ENCODE measurements at regions not wholly inside any gene's neighbourhood (a gene's known extent, or its start where the extent isn't known, plus 50 kb on each side); places are given as distances from the start of the nearest gene placed in this dataset.

DNA sequence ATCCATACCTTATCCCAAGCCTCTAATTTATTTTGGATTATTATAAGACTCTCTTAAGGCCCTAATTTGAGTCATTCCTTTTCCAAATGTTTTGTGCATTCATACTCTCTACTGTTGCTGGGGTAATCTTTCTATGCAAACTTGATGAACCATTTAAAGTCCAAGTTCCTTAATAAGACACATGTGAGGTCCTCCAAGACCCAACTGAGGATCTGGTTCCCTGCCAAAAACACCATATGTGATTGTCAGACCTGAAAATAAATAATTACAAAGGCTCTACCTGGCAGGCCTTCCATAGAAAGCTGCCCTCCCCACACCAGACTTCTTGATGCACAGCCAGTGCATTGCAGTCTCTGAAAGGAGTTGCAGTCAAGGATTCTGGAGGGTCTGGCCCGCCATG, 257.9 kb upstream of the AKR1E2 start:
- TF ChIP-seq, protein P1, sequence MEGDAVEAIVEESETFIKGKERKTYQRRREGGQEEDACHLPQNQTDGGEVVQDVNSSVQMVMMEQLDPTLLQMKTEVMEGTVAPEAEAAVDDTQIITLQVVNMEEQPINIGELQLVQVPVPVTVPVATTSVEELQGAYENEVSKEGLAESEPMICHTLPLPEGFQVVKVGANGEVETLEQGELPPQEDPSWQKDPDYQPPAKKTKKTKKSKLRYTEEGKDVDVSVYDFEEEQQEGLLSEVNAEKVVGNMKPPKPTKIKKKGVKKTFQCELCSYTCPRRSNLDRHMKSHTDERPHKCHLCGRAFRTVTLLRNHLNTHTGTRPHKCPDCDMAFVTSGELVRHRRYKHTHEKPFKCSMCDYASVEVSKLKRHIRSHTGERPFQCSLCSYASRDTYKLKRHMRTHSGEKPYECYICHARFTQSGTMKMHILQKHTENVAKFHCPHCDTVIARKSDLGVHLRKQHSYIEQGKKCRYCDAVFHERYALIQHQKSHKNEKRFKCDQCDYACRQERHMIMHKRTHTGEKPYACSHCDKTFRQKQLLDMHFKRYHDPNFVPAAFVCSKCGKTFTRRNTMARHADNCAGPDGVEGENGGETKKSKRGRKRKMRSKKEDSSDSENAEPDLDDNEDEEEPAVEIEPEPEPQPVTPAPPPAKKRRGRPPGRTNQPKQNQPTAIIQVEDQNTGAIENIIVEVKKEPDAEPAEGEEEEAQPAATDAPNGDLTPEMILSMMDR (IDR thresholded peaks at IDR 0.05; ENCODE audit: insufficient read depth, low read depth, low read length, missing control alignments), result no peak
- no peak overlapping the region for H3K4me3 ChIP-seq (ENCODE audit: low read length)
- DNase-seq (ENCODE audit: low read depth), result no peak

DNA sequence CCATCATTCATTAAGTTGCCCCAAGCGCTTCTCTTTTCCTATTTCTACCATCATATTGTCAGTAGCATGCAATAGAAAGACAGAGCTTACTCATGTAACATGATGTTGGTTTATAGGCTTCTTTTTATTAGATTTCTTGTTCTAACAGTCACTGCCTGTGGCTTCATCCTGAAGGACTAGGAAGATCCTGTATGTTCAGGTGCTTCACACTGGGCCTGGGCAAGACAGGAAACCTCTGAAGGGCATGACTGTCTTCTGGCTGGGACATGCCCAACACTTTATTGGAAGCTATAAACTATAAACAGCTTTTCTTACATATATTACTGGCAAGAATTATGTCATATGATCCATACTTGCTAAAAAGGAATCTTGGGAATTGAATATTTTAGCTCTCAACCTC, 258.4 kb upstream of the AKR1E2 start:
- no peak overlapping the region for H3K4me3 ChIP-seq (ENCODE audit: low read length)
- TF ChIP-seq, protein P1 (IDR thresholded peaks at IDR 0.05; ENCODE audit: insufficient read depth, low read depth, low read length, missing control alignments), result no peak
- no peak for DNase-seq (ENCODE audit: low read depth)

DNA sequence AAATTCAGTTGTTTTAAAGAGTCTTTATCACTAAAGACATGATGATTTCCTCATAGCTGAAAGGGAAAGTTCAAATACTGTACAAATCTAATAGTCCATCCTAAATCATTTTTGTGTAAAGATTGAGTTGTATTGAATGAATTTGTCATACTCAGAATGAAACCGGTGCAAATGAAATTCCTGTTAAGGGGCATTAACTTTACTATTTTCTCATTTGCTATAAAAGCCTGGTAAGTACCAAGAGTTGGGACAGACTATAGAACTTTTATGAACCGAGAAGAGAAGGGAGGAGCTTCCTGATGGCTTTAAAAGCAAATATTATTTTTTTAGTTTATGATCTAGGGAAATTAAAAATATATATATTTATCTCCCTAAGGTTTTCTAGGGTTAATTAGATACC, 260.0 kb upstream of the AKR1E2 start:
- TF ChIP-seq, protein P1 (IDR thresholded peaks at IDR 0.05; ENCODE audit: insufficient read depth, low read depth, low read length, missing control alignments), result no peak
- no peak overlapping the region for H3K4me3 ChIP-seq (ENCODE audit: low read length)
- DNase-seq (ENCODE audit: low read depth), result no peak

DNA sequence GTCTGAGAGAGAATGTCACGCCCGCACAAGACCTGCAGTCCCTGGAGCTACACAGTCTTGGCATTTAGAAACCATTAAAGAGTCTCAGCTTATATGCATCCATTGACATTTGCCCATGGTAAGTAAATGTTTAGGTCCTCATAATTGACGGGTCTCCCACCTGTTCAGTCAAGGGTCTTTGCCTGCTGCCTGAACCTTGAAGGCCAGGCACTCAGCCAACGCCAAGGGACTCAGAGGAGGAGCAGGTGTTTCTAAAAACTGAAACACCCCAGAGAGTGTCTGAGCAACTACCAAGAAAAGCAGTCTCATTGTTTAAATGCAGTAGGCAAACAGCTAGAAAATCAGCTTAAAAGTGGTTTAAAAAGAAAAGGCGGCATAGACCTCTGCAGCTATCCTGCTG, 264.7 kb upstream of the AKR1E2 start:
- no peak overlapping the region for H3K4me3 ChIP-seq (ENCODE audit: low read length)
- TF ChIP-seq, protein P1 (IDR thresholded peaks at IDR 0.05; ENCODE audit: insufficient read depth, low read depth, low read length, missing control alignments), result no peak
- no peak for DNase-seq (ENCODE audit: low read depth)

DNA sequence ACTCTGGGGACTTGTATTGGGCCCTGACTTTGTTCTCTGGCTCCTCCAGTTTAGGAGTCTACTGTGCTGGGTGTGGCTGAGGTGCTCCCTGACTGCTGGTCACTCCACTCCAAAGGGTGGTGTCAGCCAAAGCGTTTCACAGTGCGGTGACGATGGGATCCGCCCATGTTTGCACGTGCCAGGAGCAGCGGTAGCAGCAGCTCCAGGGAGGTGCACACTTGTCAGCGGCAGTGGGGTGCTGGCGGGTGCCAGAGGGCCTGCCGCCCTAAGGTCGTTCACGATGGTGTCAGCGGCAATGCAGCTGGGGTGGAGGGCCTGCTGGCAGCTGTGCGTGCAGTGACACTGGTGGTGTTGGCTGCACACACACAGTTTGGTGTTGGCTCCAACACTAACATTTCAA, 268.5 kb upstream of the AKR1E2 start:
- TF ChIP-seq, protein P1 (IDR thresholded peaks at IDR 0.05; ENCODE audit: insufficient read depth, low read depth, low read length, missing control alignments), result no peak
- DNase-seq (ENCODE audit: low read depth), result no peak
- no peak overlapping the region for H3K4me3 ChIP-seq (ENCODE audit: low read length)

DNA sequence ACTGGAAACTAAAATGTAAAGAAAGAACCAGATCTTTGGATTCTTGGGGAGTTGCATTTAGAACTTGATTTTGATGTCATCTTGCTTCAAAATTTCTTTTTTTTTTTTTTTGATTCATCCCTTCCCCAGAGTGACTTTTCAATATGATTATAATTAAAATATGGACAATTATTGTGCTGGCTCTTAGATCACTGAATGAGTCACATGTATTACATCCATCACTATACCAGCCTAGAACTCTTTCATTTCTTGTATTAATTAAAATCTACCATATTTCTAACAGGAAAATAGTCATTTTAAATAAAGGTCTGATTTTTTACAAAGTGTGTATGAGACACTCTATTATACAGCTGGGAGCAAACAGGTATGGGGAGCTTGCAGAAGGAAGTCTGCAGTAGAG, 269.5 kb upstream of the AKR1E2 start:
- no peak overlapping the region for H3K4me3 ChIP-seq (ENCODE audit: low read length)
- TF ChIP-seq, protein P1 (IDR thresholded peaks at IDR 0.05; ENCODE audit: insufficient read depth, low read depth, low read length, missing control alignments), result no peak
- no peak for DNase-seq (ENCODE audit: low read depth)

DNA sequence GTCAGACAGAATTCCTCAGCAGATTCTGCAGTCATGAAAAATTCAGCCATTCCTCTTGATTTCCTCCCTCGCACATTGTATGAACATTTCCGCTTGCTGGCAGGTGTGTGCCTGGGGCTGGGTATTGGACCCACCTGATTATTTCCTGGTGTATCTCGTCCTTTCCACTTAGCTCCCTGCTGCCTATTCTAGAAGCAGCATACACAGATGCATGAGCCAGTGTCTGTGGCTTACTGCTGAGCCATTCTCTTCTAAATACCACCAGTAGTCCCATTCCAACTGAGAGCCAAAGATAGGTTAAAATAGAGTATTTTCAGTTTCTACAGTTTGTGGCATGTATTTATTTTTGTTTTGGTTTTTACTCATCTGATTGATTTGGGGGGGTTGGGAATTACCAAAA, 270.1 kb upstream of the AKR1E2 start:
- no peak overlapping the region for H3K4me3 ChIP-seq (ENCODE audit: low read length)
- no peak for DNase-seq (ENCODE audit: low read depth)
- TF ChIP-seq, protein P1 (IDR thresholded peaks at IDR 0.05; ENCODE audit: insufficient read depth, low read depth, low read length, missing control alignments), result no peak
